ENCODE measurements at regions not wholly inside any gene's neighbourhood (a gene's known extent, or its start where the extent isn't known, plus 50 kb on each side); places are given as distances from the start of the nearest gene placed in this dataset.
"Not testable (repeated sequence)": the region's sequence is repeated elsewhere in the genome, so short reads cannot be mapped to it uniquely, and the experiment has no call there.

DNA sequence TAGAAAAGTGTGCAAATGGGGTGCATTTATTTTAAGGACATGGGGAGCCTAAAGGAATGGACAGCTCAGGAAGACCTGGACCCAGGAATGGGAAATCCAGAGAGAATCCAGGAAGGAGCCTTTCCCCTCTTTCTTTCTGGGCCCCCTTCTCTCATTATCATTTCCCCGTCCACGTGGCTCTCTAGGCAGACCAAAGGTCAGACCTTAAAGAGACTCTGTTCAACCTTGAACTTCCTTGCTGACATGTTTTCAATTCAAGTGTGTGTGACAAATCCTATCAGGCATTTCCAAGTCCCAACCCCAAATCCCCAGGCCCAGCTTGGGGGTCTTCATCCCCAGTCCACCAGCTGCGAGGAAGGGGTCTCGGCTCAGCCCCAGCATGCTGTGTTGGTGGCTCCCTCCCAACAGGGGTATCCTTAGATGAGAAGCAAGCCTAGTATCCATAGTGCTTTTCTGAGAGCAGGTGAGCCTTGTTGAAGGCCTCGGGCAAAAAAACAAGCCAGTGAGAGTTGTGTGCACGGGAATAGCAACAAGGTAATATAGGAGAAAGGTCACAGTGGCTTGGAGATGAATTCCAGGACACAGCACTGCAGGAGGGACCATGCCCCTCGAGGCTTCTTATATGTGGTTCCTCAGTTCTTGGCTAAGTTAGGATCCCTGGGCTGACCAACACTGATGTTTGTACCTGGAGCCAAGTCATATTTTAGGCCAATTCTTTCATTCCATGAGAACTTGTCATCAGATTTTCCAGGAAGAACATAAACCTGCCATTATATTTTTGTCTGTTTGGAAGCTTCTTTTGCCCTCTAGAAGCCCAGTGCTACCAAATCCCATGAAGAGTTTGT, 130.0 kb downstream of the ASB7 start:
- intact Hi-C loops (cut with DNase I) = no loop called here
- no peak for DNase-seq (ENCODE audit: low spot score)

DNA sequence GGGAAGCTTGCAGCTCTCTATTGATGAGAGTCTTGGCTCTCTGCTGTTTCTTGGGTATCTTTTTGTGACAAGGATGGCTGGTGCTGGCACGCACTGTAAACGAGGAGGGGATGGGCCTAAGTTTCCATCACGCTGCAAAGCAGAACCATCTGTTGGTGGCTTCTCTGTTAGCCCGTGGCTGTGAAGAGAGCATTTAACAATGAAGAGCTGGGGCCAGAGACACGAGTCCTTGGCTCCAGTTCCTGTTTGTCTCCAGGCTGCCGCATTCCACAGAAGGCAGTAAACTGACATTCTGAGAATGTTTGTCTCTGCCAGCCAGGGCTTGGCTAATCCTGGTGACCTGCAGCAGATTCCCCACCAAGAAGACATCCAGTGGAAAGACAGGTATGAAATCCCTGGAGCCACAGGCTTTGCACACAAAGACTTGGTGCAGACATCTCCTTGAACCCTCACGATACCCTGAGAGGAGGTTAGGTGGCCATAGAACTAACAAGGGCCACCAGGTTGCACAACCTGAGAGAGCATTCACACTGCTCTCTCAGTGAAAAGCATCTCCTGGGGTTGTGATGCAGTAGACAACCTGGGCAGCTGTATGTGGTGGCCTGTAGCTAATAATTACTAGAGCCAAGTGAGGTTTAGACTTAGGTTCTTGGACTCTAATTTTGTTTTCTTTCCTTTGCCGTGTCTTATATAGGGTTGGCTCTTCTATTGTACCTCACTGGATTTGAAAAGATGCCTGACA, 130.9 kb downstream of the ASB7 start:
- DNase-seq (ENCODE audit: low spot score) = no peak
- intact Hi-C loops (cut with DNase I) = no loop called here

DNA sequence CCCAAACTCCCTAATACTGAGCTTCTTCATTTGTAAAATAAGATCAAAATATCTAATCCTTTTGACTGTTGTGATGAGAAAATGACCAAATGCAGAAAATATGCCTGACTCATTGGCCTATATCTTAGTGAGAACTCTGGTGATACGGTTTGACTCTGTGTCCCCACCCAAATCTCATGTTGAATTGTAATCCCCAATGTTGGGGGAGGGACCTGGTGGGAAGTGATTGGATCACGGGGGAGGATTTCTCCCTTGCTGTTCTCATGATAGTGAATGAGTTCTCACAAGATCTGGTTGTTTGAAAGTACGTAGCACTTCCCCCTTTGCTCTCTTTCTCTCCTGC, 131.4 kb downstream of the ASB7 start:
- DNase-seq (ENCODE audit: low spot score); intact Hi-C loops (cut with DNase I): not testable (repeated sequence)

DNA sequence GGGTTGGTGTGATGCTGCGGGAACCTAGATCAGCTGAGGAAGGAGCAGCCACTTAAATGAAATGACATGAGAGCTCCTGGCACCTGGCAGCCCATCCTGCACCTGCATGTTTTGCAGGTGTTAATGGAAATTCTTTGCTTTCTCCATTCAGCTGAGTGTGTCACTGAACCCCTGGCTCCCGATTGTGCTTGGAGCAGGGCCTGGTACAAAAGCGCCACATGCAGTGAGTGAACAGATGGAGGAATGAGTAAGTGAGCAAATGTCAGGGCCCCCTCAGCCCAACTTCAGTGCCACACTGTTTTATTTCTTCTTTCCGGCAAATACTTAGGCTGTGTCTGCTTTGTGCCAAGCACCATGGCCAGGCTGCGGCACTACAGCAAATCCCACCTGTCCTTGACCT, 132.2 kb downstream of the ASB7 start:
- intact Hi-C loops (cut with DNase I) = no loop called here
- no peak for DNase-seq (ENCODE audit: low spot score)

DNA sequence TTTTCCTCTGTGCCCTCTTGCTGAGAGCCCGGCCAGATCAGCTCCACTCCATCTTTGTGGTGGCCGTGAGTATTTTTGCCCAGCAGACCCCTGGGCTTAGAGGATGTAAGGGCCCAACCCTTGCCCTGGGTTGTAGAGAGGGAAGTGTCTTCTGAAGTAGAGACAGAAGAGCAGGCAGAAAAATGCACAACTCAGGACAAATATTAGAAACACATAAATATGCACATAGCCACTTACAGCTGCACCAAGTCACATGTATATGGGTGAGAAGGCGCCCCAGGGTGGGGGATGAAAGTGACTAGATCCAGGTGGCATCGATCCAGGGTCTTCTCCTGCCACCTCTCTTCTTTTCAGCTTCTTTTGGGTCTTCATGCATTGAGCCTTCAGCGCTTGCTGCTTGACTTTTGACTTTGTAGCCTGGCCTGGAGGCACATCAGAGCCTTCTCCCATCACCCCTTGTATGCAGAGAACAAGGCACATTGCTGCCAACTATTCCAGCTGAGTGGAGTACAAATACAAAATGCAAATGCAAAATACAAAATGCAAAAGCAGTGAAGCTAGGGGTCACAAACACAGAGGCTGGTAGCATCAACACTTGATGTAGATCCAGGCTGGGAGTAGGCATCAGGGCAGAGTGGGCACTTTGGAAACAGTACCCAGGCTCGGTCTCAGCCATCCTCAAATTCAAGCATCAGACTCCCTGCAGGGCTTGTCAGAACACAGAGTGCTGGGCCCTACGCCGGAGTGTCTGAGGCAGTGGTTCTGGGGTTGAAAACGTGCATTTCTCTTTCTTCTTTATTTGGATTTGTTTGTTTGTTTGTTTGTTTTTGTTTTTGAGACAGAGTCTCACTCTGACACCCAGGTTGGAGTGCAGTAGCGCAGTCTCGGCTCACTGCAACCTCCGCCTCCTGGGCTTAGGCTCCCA, 133.0 kb downstream of the ASB7 start:
- DNase-seq (ENCODE audit: low spot score) = no peak
- intact Hi-C loops (cut with DNase I) = no loop called here

DNA sequence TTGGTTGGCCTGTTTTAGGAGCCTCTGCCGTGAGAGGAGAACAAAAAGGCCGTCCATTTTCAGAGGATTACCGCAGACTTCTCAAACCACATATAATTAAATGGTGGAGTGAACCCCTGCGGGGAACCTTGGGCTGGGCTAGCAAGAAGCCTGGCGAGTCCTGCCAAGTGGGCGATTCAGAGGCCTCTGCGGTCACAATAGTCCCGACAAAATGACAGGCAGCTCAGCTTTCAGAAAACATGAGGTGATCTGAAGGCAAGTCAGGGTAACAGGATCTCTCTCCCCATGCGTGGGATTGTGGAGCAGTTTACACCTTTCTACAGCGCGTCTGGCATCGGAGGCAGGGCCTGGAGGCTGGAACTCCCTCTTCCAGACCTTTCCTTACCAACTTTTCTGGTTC, 134.8 kb downstream of the ASB7 start:
- DNase-seq (ENCODE audit: low spot score) = no peak
- intact Hi-C loops (cut with DNase I) = no loop called here

DNA sequence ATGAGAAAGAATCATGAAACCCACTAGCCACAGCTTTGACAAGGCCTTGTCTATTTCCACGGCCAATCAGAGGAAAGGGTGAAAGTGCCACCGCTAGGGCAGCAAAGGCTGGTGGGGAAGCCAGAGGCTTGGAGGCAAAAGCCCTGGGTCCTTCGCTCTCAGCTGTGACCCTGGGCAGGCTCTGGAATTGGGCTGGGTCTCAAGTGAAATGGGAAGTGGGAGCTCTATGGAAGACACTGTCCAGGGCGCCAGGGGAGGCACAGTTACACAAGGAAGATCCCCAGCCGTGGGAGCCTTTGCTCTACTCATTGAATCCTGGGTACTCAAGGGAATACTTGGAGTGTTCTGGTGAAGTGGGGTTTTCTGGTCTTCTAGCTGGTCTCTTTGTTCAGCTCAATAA, 136.2 kb downstream of the ASB7 start:
- intact Hi-C loops (cut with DNase I) = no loop called here
- no peak for DNase-seq (ENCODE audit: low spot score)

DNA sequence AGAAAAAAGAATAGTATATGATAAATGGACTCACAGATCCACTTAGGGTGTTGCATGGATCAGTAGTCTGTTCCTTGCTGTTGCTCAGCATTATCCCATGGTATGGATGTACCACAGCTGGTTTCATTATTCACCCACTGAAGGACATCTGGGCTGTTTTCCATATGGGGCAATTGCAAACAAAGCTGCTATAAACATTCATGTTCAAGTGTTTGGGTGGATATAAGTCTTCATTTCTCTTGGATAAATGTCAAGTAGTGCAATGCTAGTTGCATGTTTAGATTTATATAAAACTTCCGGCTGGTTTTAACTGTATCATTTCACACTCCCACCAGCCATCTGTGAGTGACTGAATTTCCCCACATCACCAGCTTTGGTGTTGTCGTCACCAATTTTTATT, 137.7 kb downstream of the ASB7 start:
- no peak for DNase-seq (ENCODE audit: low spot score)
- intact Hi-C loops (cut with DNase I) = no loop called here

DNA sequence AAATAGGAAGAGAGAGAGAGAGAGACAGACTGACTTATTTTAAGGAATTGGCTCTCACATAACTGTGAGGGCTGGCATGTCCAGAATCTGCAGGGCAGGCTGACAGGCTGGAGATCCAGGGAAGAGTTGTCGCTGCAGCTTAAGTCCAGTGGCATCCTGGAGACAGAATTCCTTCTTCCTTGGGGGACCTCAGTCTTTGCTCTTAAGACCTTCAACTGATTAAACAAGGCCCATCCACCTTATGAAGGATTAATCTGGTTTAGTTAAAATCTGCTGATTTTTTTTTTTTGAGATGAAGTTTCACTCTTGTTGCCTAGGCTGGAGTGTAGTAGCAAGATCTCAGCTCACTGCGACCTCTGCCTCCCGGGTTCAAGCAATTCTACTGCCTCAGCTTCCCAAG, 128.0 kb upstream of the ALDH1A3 start:
- intact Hi-C loops (cut with DNase I) = no loop called here
- DNase-seq (ENCODE audit: low spot score) = no peak

DNA sequence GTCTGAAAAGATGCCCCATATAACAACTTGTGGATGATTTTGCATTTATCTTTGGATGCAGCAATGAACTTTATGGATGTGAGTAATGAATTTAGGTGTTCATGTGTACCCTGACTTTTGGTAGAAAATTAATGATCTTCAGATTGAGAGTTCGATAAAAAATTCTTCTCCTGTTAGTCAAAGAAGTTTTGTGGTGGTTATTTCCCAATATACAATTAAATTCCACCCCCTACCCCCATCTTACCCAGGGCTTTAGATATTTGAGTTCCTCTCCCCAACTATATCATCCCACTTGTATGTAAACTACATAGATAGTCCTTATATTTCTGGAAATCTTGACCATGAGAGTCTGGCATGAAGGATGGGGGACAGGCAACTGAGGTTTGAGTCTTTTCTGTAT, 126.1 kb upstream of the ALDH1A3 start:
- intact Hi-C loops (cut with DNase I) = no loop called here
- no peak for DNase-seq (ENCODE audit: low spot score)

DNA sequence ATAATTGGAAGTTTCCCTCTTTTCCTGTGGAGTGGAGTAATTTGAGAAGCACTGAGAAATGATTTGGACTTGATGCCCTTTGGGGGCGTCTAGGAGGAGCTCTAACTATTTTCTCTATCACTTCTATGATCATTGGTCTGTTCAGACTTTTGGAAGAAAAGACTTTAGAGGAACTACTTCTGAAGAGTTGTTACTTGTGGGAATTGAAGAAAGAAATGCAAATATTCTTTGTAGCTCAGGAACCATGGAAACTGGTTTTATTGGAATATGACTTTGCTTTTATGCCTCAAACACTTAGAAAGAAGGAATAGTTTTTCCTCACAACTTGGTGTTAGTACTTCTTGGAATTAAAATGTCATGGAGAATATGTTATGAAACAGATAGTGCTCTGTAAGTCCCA, 122.0 kb upstream of the ALDH1A3 start:
- intact Hi-C loops (cut with DNase I) = loop anchor here in 1 of 2 donors (1.0 kb wide), 1 partner anchor 57 kb away; no protein-coding TSS in a partner anchor

DNA sequence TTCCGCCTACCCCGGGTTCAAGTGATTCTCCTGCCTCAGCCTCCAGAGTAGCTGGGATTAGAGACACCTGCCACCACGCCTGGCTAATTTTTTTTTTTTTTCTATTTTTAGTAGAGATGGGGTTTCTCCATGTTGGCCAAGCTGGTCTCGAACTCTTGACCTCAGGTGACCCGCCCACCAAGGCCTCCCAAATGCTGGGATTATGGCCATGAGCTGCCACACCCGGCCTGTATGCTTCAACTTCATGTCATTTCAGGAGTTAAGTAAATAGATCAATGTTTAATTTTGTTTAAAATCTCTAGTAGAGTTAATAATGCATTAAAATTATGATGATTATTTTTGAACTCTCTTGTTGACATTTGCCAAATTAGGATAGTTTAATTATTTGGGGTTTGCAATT, 121.1 kb upstream of the ALDH1A3 start:
- intact Hi-C loops (cut with DNase I) = loop anchor here in 1 of 2 donors (1.0 kb wide), 1 partner anchor 58 kb away; no protein-coding TSS in a partner anchor

More for the DNA sequence above, 122.0 kb upstream of the ALDH1A3 start:
- no peak for DNase-seq (ENCODE audit: low spot score)

DNA sequence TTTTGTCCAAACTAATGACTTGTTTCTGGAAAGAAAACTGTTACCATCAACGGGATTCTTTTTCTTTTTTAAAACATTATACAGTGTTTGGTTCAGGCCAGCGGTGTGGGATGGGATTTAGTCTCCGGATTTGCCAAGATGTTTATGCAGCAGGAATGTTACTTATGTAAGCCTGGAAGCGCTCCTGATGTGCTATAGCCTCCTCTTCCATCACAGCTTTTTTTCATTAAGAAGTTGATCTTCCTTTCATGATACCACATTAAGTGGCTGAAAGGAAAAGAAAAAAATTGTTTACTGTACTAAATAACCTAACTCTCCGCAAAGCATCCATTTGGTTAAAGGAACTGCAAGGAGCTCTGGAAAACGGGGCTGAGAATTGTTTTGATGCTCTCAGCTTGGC, 120.5 kb upstream of the ALDH1A3 start:
- DNase-seq (ENCODE audit: low spot score) = no peak
- intact Hi-C loops (cut with DNase I) = no loop called here

More for the DNA sequence above, 121.1 kb upstream of the ALDH1A3 start:
- peak; percentile 65 for DNase-seq (ENCODE audit: low spot score)

DNA sequence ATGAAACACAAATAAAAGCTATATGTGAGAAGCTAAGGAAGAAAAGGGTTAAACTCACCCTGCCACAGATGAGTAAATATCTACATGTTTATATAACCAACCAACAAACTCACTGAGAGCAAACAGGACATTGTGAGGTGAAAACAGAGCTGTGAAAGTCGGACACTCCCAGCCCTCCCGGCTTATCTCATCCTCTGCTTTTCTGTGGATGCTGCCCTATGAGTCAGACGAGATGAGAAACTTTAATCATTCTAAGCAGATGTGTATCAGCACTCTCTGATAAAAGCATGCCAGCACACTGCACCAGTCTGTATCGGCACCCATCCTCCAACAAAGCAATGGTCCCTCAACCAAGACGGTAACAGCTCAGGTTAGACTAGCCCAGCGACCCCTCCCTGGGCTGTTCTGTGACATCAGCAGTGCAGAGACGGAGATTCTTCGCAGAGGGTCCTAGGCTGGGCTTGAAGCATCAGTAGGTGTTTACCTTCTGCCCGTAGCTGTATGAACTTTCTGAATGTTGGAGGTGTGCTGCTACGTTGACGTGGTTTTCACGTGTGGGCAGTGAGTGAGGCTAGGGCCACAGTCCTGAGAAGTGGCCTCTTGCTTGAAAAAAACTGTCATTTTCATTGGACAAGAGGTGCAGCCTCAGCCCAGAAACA, 119.8 kb upstream of the ALDH1A3 start:
- DNase-seq (ENCODE audit: low spot score) = peak; percentile 62
- intact Hi-C loops (cut with DNase I) = no loop called here

DNA sequence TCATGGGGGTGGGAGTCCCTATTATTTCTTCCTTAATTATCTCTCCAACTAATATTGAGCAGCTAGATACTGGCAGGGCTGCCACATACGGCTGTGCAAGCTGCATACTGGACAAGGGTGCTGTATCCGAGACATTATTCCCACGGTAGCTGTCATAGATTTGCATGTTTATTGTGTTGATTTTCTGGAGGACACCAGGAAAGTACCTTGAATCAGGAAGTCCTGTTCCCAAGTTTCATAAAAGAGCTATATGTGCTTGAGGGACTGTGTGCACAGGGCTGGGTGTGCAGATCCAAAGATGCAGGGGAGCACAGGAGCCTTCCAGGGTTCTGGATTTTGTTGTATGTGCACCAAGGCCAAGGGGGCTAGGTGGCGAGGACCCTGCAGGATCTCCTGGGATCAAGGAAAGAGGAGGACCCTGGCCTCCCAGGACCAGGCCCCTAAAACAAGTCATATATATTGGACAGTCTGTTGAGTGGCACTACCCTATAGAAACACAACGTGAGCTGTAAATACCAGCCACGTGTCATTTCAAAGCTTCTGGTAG, 119.2 kb upstream of the ALDH1A3 start:
- DNase-seq (ENCODE audit: low spot score) = peak; percentile 45
- intact Hi-C loops (cut with DNase I) = no loop called here

DNA sequence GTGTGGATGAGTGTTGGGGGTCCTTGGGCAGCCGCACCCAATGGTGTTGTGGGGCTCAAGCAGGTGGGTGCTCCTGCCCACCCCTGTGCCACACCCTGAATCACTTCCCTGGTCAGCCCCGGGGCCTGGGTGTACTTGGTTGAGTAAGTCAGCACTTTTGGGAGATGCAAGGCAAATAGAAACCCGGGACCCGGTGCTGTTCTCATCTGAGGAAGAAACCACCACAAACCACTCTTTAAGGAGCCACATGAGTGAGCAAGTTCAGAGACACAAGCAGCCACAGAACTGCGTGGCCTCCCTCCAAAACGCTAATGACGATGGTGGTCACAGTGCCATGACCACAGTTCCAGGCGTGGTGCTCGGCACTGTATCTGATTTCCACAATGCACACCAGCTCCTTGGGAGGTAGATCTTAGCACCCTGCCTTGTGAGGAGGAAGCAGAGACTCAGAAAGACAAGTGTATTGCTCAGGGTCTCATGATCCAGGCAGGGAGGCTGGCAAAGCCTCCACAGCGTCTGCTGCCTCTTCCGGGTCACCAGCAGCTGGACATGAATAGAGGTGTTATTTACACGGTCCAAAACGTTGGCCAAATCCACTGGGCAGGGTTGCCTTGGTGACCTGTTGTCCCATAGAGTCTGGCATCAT, 118.2 kb upstream of the ALDH1A3 start:
- intact Hi-C loops (cut with DNase I) = no loop called here
- peak; percentile 73 for DNase-seq (ENCODE audit: low spot score)

DNA sequence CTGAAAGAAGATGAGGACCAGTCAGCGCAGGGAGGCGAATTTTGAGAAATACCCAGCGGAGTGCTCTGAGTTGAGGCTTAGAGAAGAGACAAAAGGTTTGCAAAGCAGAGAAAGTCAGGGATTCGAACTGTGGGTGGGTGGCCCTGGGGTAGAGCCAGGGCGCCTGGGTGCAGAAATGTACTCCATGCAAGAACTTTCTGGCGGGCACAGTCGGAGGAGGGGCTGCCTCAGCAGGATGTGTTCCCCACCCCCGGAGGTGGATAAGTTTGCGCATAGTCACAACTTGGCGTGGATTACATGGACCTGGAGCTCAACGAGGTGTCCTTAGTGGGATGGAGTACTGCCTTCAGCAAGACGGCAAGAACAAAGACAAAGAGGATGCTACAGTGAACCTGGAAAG, 117.3 kb upstream of the ALDH1A3 start:
- peak; percentile 64 for DNase-seq (ENCODE audit: low spot score)
- intact Hi-C loops (cut with DNase I) = no loop called here
